Right lobe of liver (tissue), 4 donors: ENCODE measurements at regions not wholly inside any gene's neighbourhood (a gene's known extent, or its start where the extent isn't known, plus 50 kb on each side); places are given as distances from the start of the nearest gene placed in this dataset.

Experiments used
- POLR2A ChIP-seq: fragments of 450-650 bp; IDR thresholded peaks from one replicate; pipeline ENCODE4 v1.6.1; 2017; ENCODE audit warnings: antibody characterized with exemption, mild to moderate bottlenecking
- TF ChIP-seq, protein P1 (sequence below), 4 donors: fragments of 200-600 bp in 3 of 4; fragments of 450-650 bp in 1 of 4; IDR thresholded peaks; one replicate each; pipeline versions ENCODE4 v1.5.1 to v1.8.0; 2016 to 2022; ENCODE audit warnings: antibody characterized with exemption in 4 of 4, mild to moderate bottlenecking in 2 of 4
- donor health status: DM: no; HTN: no; CAD: no.
- donor health status: DM: no; HTN: no; CAD: no.
- donor health status: DM: no; HTN: yes; CAD: no.

- no peak for TF ChIP-seq POLR2A
- TF ChIP-seq, protein P1, sequence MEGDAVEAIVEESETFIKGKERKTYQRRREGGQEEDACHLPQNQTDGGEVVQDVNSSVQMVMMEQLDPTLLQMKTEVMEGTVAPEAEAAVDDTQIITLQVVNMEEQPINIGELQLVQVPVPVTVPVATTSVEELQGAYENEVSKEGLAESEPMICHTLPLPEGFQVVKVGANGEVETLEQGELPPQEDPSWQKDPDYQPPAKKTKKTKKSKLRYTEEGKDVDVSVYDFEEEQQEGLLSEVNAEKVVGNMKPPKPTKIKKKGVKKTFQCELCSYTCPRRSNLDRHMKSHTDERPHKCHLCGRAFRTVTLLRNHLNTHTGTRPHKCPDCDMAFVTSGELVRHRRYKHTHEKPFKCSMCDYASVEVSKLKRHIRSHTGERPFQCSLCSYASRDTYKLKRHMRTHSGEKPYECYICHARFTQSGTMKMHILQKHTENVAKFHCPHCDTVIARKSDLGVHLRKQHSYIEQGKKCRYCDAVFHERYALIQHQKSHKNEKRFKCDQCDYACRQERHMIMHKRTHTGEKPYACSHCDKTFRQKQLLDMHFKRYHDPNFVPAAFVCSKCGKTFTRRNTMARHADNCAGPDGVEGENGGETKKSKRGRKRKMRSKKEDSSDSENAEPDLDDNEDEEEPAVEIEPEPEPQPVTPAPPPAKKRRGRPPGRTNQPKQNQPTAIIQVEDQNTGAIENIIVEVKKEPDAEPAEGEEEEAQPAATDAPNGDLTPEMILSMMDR (IDR thresholded peaks at IDR 0.05): no peak
Measured at GRCh38 chr9:78778861-78779374, 482.0 kb downstream of the PSAT1 start.
